ENCODE measurements at regions not wholly inside any gene's neighbourhood (a gene's known extent, or its start where the extent isn't known, plus 50 kb on each side); places are given as distances from the start of the nearest gene placed in this dataset.

GRCh38 chr12:128077917-128078298, 189.1 kb upstream of the TMEM132C start:
- no peak for TF ChIP-seq POLR2A (IDR thresholded peaks at IDR 0.05)
- TF ChIP-seq, protein P1, sequence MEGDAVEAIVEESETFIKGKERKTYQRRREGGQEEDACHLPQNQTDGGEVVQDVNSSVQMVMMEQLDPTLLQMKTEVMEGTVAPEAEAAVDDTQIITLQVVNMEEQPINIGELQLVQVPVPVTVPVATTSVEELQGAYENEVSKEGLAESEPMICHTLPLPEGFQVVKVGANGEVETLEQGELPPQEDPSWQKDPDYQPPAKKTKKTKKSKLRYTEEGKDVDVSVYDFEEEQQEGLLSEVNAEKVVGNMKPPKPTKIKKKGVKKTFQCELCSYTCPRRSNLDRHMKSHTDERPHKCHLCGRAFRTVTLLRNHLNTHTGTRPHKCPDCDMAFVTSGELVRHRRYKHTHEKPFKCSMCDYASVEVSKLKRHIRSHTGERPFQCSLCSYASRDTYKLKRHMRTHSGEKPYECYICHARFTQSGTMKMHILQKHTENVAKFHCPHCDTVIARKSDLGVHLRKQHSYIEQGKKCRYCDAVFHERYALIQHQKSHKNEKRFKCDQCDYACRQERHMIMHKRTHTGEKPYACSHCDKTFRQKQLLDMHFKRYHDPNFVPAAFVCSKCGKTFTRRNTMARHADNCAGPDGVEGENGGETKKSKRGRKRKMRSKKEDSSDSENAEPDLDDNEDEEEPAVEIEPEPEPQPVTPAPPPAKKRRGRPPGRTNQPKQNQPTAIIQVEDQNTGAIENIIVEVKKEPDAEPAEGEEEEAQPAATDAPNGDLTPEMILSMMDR (IDR thresholded peaks at IDR 0.05) = no peak
